A204.1 (cell line): ENCODE measurements at regions not wholly inside any gene's neighbourhood (a gene's known extent, or its start where the extent isn't known, plus 50 kb on each side); places are given as distances from the start of the nearest gene placed in this dataset.

ENCODE experiments used
- FAIRE-seq: peaks from 2 replicates; lab custom pipeline; 2012; peaks lifted over from hg19 to GRCh38; lab: Jason Lieb, UNC

GRCh38 chr17:77504652-77505155 lies 363.9 kb downstream of the SEC14L1 start:
- FAIRE-seq = no peak

DNA sequence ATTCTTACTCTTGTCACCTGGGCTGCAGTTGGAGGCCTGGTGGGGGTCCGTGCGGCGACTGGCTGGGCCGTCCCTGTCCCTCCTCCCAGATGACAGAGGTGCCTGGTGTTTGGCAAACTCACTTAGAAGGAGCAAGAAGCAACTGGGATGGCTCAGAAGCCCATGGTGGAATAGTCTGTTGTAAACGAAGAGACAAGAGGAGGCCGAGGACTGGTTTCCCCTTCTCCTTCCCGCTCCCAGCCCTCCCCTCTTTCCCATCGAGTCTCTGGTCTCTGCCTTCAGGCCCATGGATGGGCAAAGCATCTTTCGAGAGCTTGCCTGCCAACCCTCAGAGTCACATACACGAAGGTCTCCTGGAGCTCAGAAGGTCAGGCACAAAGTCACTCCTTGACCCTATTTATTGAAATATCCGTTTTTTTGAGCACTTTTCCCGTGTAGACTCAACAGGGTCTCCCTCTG lies 364.4 kb downstream of the SEC14L1 start:
- no peak for FAIRE-seq

DNA sequence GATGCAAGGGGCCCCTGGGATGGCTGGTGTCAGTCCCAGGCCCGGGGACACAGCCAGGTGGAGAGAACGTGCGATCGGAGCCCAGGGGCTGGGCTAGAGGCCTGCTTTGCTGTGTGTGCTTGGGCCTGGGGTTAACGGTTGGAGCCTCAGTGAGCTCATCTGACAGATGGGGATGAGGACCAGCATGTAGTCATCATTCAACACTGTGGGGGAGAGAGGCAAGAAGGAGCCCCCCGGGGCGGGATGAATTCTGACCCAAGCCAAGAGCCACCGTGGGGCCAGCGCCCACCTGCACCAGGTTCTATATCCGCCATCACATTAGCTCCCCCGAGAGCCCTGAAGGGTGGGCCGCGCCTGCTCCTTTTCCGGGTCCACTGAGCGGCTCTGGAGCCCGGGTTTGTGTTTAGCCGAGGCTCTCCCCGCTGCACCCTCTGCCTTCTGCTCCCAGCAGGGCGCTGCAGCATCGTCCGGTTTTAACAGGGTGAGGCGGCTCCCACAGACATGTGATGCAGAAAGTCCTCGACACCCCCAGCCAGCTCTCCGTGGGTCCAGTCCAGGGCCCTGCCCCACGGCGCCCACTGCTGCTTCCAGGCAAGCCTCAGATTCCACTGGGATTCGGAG lies 365.7 kb downstream of the SEC14L1 start:
- no peak for FAIRE-seq

GRCh38 chr17:77507111-77507885 lies 366.5 kb downstream of the SEC14L1 start:
- no peak for FAIRE-seq

DNA sequence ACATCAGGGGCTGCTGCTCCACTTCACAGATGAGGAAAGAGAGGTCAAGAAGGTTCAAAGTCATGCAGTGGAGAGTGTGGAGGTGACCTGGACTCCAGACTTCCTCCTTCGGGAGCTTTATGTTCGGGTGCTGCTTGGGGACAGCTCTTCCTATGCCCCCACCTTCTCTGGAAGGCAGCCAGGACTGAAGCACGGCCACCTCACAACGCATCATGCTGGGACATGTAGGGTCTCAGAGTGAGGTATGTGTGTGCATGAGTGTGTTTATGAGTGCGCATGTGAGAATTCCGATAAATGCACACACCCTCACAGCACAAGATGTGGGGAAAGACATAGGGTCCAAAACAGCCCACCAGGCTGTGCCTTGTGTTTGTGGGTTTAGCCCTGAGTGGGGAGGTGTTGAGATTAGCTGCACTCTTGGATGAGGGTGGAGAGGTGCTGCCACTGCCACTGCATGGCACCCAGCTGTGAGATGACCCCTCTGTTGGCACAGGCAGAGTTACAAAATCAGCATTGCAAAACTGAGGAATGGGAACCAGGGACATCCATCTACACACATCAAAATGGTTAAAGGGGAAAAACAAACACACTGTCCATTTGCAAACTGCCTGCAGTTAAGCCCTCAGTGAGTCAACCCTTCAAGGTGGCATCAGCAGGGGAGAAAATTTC lies 367.4 kb downstream of the SEC14L1 start:
- FAIRE-seq = no peak

DNA sequence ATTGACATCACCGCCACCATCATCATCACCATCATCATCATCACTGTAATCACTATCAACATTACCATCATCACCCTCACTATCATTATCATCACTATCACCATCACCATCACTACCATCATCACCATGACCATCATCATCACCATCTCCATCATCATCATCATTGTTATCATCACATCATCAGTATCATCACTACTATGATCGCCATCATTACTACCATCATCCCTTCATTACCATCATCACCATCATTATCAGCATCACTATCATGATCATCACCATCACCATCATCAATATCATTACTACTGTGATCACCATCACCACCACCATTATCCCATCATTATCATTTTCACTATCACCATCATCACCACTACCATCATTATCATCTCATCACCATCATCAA lies 368.3 kb downstream of the SEC14L1 start:
- FAIRE-seq = no peak

DNA sequence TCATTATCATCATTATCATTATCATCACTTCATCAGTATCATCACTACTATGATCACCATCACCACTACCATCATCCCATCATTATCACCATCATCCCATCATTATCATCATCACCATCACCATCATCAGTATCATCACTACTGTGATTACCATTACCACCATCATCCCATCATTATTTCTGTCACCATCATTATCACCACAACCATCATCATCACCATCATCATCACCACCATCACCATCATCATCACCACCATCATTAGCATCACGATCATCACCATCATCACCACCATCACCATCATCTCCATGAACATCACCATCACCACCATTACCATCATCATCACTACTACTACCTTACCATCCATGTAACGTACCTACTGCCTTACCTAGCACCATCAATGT lies 368.8 kb downstream of the SEC14L1 start:
- no peak for FAIRE-seq

- no peak for FAIRE-seq
These were observed 369.5 kb downstream of the SEC14L1 start for GRCh38 chr17:77510133-77510796.

DNA sequence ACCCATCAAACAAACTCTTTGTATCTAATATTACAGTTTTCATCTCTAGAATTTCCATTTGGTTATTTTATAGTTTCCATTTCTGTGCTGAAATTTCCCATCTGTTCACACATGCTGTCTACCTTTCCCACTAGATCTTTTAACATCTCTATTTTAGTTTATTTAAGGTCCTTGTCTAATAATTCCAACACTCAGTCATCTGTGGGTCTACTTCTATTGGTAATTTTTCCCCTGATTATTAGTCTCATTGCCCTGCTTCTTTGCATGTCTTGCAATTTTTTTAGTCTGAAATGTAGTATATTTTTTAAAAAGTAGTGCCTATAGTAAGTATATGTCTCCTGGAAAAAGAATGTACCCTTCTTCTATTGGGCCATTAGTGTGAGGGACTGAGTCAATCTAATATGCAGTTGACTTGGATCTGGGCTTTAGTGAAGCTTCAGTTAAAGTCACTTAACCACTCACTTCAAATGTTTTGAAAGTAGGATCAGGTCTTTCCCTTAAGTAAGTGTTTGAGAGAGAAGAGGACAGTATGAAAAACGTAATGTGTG lies 370.8 kb downstream of the SEC14L1 start:
- no peak for FAIRE-seq

DNA sequence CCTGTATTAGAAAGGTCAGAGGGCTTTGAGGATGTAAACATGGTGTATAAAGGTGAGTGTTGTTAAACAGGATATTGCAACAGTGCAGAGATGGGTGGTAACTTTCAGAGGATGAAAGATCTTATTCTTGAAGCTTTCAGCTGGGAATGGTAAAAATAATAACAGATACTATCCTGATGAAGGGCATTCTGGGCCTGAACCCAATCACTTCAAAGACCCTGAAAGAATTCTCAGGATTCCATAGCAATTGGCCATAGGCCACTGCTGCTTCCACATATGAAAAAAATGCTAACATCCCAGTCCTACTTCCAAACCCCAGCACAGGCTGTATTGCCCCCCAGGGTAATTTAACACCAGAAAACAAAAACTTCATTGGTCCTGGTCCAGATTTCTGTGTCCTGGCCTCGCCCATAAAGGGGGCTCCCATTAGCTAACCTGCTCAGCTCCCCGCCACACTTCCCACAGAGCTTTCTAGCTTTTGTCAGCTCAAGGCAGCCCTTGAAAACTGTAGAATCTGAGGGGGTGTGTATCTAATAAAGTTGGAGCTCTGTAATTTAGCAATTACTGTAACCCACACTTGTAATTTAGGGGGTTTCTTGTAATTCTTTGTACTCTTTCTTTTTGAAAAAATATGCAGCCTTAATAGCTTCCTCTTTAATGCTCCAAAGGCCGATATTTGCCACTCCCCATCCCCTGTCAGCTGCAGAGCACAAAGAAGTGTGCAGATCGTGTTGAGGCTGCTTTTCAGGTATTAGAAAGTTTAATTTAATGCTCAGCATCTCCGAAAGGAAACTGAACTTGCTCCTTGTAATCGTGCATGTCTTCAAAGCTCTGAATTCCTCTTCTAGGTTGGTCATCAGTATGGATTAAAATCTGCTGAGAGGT lies 371.5 kb downstream of the SEC14L1 start:
- FAIRE-seq = no peak

DNA sequence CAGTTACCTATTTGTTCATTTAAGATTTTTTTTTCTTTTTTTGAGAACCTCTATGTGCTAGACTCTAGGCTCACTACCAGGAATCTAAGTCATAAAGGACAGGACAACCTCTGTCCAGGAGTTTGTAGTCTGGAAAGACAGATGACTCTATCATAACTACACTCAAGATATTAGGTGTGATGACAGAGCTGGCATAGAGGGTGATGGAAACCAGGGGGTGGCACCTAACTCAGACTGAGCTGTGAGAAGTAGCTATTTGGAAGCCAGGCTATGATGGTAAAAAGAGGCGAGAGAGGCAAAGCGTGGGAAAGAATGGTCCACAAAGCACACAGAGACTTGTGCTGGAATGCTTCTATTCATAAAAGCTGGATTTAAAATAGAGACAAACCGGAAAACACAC lies 372.3 kb downstream of the SEC14L1 start:
- FAIRE-seq = no peak

DNA sequence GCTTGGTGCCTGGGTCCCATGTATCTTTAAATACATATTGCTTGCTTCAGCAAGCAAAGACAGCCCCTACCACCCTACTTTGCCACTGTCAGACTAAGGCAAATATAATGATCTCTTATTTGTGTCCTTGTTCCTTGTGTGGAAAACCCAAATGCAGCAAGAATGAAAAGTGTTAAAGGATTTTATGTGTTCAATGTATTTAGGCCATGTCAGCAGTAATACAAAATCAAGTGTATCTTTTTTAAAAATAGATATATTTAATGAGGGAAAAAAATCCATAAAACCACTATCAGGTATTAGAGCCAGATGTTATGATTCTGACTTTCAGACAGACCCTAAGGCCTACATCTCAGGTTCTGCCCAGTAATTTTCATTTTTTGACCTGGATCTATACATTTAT lies 374.5 kb downstream of the SEC14L1 start:
- no peak for FAIRE-seq

DNA sequence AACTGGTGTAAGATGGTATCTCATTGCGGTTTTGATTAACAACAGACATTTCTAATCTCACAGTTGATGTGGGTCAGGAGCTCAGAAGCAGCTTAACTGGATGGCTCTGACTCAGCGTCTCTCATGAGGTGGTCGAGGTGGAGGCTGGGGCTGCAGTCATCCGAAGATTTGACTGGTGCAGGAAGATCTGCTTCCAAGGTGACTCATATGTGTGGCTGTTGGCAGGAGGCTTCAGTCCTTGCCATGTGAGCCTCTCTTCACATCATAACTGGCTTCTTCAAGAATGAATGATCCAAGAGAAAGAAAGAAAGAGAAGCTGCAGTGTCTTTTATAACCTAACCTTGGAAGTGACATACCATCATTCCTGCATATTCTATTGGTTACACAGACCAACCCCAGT lies 376.1 kb downstream of the SEC14L1 start:
- FAIRE-seq = no peak

DNA sequence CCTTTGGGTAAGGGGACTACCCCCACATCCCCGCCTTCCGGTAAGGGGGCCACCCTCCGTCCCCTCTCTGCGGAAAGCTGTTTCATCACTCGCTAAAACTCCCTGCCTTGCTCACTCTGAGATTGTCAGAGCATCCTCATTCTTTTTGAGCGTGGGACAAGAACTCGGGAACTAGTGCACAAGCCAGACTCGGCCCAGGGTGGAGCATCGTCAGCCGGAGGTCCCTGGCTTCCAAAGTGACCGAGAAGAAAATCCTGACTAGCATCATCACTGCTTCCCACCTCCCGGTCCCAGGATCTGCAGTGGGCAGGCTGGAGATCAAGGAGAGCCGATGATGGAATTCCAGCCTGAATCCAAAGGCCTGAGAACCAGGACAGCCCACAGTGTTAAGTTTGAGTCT lies 380.3 kb downstream of the SEC14L1 start:
- no peak for FAIRE-seq

- no peak for FAIRE-seq
These were observed 382.8 kb downstream of the SEC14L1 start for GRCh38 chr17:77523540-77523939.

- FAIRE-seq = no peak
These were observed 385.5 kb downstream of the SEC14L1 start for GRCh38 chr17:77526259-77526711.

GRCh38 chr17:77526728-77527350 lies 386.1 kb downstream of the SEC14L1 start:
- FAIRE-seq = no peak

GRCh38 chr17:77527409-77527808 lies 386.6 kb downstream of the SEC14L1 start:
- FAIRE-seq = no peak

DNA sequence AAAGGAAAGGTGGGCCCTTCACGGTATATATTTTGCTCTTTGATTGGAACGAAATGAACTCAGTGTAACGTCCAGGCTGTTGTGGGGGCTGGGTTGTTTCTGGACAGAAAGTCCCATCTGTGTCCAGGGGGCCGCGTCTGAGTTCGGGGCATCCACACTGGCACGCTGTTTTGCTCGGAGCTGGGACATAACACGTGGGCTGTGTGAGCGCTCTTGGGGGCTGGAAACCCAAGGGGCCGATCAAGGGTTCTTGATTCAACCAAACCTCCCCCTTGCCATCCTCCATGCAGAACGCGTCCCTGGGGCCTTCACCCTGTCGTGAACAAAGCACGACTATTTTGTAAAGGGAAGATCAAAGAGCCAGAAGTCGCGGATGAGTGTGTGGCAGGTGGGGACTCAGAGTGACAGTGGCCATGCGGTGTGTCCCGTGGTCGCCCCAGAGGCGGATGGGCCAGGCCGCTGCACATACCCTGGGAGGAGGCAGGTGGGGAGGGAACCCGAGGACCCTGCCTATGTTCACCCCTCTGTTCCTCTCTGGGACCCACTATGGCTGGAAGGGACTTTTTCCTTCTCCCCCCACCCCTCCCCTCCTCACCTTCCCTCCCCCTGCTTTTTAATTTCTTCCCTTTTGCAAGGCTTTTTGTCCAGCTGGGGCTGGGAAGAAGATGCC lies 387.2 kb downstream of the SEC14L1 start:
- no peak for FAIRE-seq
